Stimulated activated effector memory CD8-positive, alpha-beta T cell treated with anti-CD3 and anti-CD28 coated beads, Interleukin-12 subunit alpha, Interleukin-12 subunit beta, amount 100 ng/mL, for 72 hours (primary cell): ENCODE measurements at regions not wholly inside any gene's neighbourhood (a gene's known extent, or its start where the extent isn't known, plus 50 kb on each side); places are given as distances from the start of the nearest gene placed in this dataset.

ENCODE experiments used
- ATAC-seq: fragments of 150-1000 bp; cut with Tn5 transposase; 2 replicates; pipeline ENCODE4 v1.10.0; 2021
- DNase-seq, 2 donors: peaks; one replicate each; pipeline ENCODE4 v3.0.0; 2021 to 2022; ENCODE audit warnings: low spot score in 2 of 2
- H3K27ac Mint-ChIP-seq: one replicate; pipeline ENCODE4 v1.8.0; 2022; ENCODE audit warnings: mild to moderate bottlenecking, mixed read lengths
- H3K36me3 Mint-ChIP-seq: one replicate; pipeline ENCODE4 v1.8.0; 2022; ENCODE audit warnings: mild to moderate bottlenecking, mixed read lengths
- H3K4me1 Mint-ChIP-seq: one replicate; pipeline ENCODE4 v1.8.0; 2022; ENCODE audit warnings: mixed read lengths
- H3K4me3 Mint-ChIP-seq: one replicate; pipeline ENCODE4 v1.8.0; 2022; ENCODE audit warnings: mild to moderate bottlenecking, mixed read lengths
- H3K9me3 Mint-ChIP-seq: one replicate; pipeline ENCODE4 v1.8.0; 2022; ENCODE audit warnings: mixed read lengths

- Mint-ChIP-seq H3K27ac (no peak overlapping the region), H3K36me3 (no peaks in the 10 kb centered on the region), H3K9me3 (peaks cover 4% of the 10 kb centered on the region), H3K4me1 (no peaks in the 10 kb centered on the region), H3K4me3 (no peak overlapping the region)
- DNase-seq, result no peak
- ATAC-seq, result no peak
Observed at GRCh38 chr5:4295663-4296339, 700.2 kb downstream of the IRX1 start.

- Mint-ChIP-seq H3K36me3 (no peaks in the 10 kb centered on the region), H3K9me3 (peaks cover 5% of the 10 kb centered on the region), H3K4me3 (no peak overlapping the region), H3K27ac (no peak overlapping the region), H3K4me1 (no peaks in the 10 kb centered on the region)
- ATAC-seq, result no peak
- DNase-seq, result no peak
Observed at GRCh38 chr5:4306057-4306456, 710.4 kb downstream of the IRX1 start.

GRCh38 chr5:4309026-4309425 lies 713.4 kb downstream of the IRX1 start:
- H3K27ac Mint-ChIP-seq, result no peak overlapping the region
- H3K9me3 Mint-ChIP-seq, result peaks cover 18% of the 10 kb centered on the region
- DNase-seq (no peak), ATAC-seq (no peak)
- H3K36me3 Mint-ChIP-seq, result no peaks in the 10 kb centered on the region
- no peaks in the 10 kb centered on the region for H3K4me1 Mint-ChIP-seq
- no peak overlapping the region for H3K4me3 Mint-ChIP-seq

- Mint-ChIP-seq H3K36me3 (no peaks in the 10 kb centered on the region), H3K4me1 (no peaks in the 10 kb centered on the region), H3K27ac (no peak overlapping the region), H3K4me3 (no peak overlapping the region), H3K9me3 (peaks cover 22% of the 10 kb centered on the region)
- DNase-seq (no peak), ATAC-seq (no peak)
Observed at GRCh38 chr5:4313138-4313537, 717.5 kb downstream of the IRX1 start.

- no peak overlapping the region for H3K4me3 Mint-ChIP-seq
- ATAC-seq (no peak), DNase-seq (no peak)
- H3K4me1 Mint-ChIP-seq, result no peaks in the 10 kb centered on the region
- no peak overlapping the region for H3K27ac Mint-ChIP-seq
- no peaks in the 10 kb centered on the region for H3K36me3 Mint-ChIP-seq
- H3K9me3 Mint-ChIP-seq, result peaks cover 27% of the 10 kb centered on the region
Observed at GRCh38 chr5:4319478-4320128, 724.0 kb downstream of the IRX1 start.

- Mint-ChIP-seq H3K9me3 (peaks cover 13% of the 10 kb centered on the region), H3K4me1 (no peaks in the 10 kb centered on the region)
Observed at GRCh38 chr5:4330327-4330726, 734.7 kb downstream of the IRX1 start.

GRCh38 chr5:4335078-4335477 lies 739.4 kb downstream of the IRX1 start:
- no peak for DNase-seq
- Mint-ChIP-seq H3K27ac (no peak overlapping the region), H3K4me3 (no peak overlapping the region), H3K4me1 (no peaks in the 10 kb centered on the region), H3K36me3 (no peaks in the 10 kb centered on the region), H3K9me3 (peaks cover 8% of the 10 kb centered on the region)
- no peak for ATAC-seq

More at GRCh38 chr5:4330327-4330726, 734.7 kb downstream of the IRX1 start:
- no peak overlapping the region for H3K4me3 Mint-ChIP-seq
- ATAC-seq, result no peak
- DNase-seq, result no peak
- H3K27ac Mint-ChIP-seq, result no peak overlapping the region
- H3K36me3 Mint-ChIP-seq, result no peaks in the 10 kb centered on the region

- H3K4me3 Mint-ChIP-seq, result no peak overlapping the region
- H3K27ac Mint-ChIP-seq, result no peak overlapping the region
- ATAC-seq (no peak), DNase-seq (no peak)
- H3K4me1 Mint-ChIP-seq, result no peaks in the 10 kb centered on the region
- no peaks in the 10 kb centered on the region for H3K36me3 Mint-ChIP-seq
- peaks cover 8% of the 10 kb centered on the region for H3K9me3 Mint-ChIP-seq
Observed at GRCh38 chr5:4337519-4337918, 741.9 kb downstream of the IRX1 start.

GRCh38 chr5:4339949-4340348 lies 744.3 kb downstream of the IRX1 start:
- H3K4me3 Mint-ChIP-seq, result no peak overlapping the region
- DNase-seq (no peak), ATAC-seq (no peak)
- H3K27ac Mint-ChIP-seq, result no peak overlapping the region
- no peaks in the 10 kb centered on the region for H3K36me3 Mint-ChIP-seq
- H3K4me1 Mint-ChIP-seq, result no peaks in the 10 kb centered on the region
- H3K9me3 Mint-ChIP-seq, result peaks cover 12% of the 10 kb centered on the region

GRCh38 chr5:4345850-4346249 lies 750.2 kb downstream of the IRX1 start:
- H3K36me3 Mint-ChIP-seq, result peaks cover 6% of the 10 kb centered on the region
- H3K27ac Mint-ChIP-seq, result no peak overlapping the region
- DNase-seq (no peak), ATAC-seq (no peak)
- no peaks in the 10 kb centered on the region for H3K4me1 Mint-ChIP-seq
- no peak overlapping the region for H3K4me3 Mint-ChIP-seq
- H3K9me3 Mint-ChIP-seq, result peaks cover 19% of the 10 kb centered on the region

- H3K27ac Mint-ChIP-seq, result no peak overlapping the region
- peaks cover 19% of the 10 kb centered on the region for H3K9me3 Mint-ChIP-seq
- no peak overlapping the region for H3K4me3 Mint-ChIP-seq
- peaks cover 6% of the 10 kb centered on the region for H3K36me3 Mint-ChIP-seq
- no peaks in the 10 kb centered on the region for H3K4me1 Mint-ChIP-seq
- ATAC-seq (no peak), DNase-seq (no peak)
Observed at GRCh38 chr5:4348423-4348822, 752.8 kb downstream of the IRX1 start.

GRCh38 chr5:4348919-4349318 lies 753.3 kb downstream of the IRX1 start:
- ATAC-seq, result no peak
- no peaks in the 10 kb centered on the region for H3K4me1 Mint-ChIP-seq
- no peak overlapping the region for H3K27ac Mint-ChIP-seq
- H3K4me3 Mint-ChIP-seq, result no peak overlapping the region
- peaks cover 18% of the 10 kb centered on the region for H3K9me3 Mint-ChIP-seq
- DNase-seq, result no peak
- H3K36me3 Mint-ChIP-seq, result peaks cover 6% of the 10 kb centered on the region

GRCh38 chr5:4356201-4356600 lies 760.6 kb downstream of the IRX1 start:
- H3K4me1 Mint-ChIP-seq, result no peaks in the 10 kb centered on the region
- H3K36me3 Mint-ChIP-seq, result no peaks in the 10 kb centered on the region
- ATAC-seq (no peak), DNase-seq (no peak)
- peaks cover 20% of the 10 kb centered on the region for H3K9me3 Mint-ChIP-seq
- no peak overlapping the region for H3K27ac Mint-ChIP-seq
- H3K4me3 Mint-ChIP-seq, result no peak overlapping the region

- Mint-ChIP-seq H3K27ac (no peak overlapping the region), H3K4me3 (no peak overlapping the region), H3K36me3 (no peaks in the 10 kb centered on the region), H3K4me1 (no peaks in the 10 kb centered on the region), H3K9me3 (peaks cover 20% of the 10 kb centered on the region)
- DNase-seq, result no peak
- ATAC-seq, result no peak
Observed at GRCh38 chr5:4359847-4360246, 764.2 kb downstream of the IRX1 start.

- Mint-ChIP-seq H3K4me3 (no peak overlapping the region), H3K4me1 (no peaks in the 10 kb centered on the region)
- no peak for ATAC-seq
Observed at GRCh38 chr5:4361753-4362152, 766.1 kb downstream of the IRX1 start.

GRCh38 chr5:4362411-4362810 lies 766.8 kb downstream of the IRX1 start:
- Mint-ChIP-seq H3K4me1 (no peaks in the 10 kb centered on the region), H3K36me3 (no peaks in the 10 kb centered on the region), H3K9me3 (peaks cover 19% of the 10 kb centered on the region), H3K4me3 (no peak overlapping the region), H3K27ac (no peak overlapping the region)
- DNase-seq (no peak), ATAC-seq (no peak)

More at GRCh38 chr5:4361753-4362152, 766.1 kb downstream of the IRX1 start:
- DNase-seq, result no peak
- Mint-ChIP-seq H3K9me3 (peaks cover 16% of the 10 kb centered on the region), H3K36me3 (no peaks in the 10 kb centered on the region), H3K27ac (no peak overlapping the region)
